Stimulated activated CD8-positive, alpha-beta memory T cell treated with anti-CD3 and anti-CD28 coated beads, Interleukin-7, amount 100 ng/mL, for 1 hour (primary cell): ENCODE measurements at regions not wholly inside any gene's neighbourhood (a gene's known extent, or its start where the extent isn't known, plus 50 kb on each side); places are given as distances from the start of the nearest gene placed in this dataset.

Experiments
- DNase-seq, 2 donors: peaks; one replicate each; pipeline ENCODE4 v3.0.0-alpha.2; 2020; ENCODE audit warnings: low read depth in 2 of 2

- DNase-seq, result no peak
Observed at GRCh38 chr18:41262688-41263087, 692.3 kb upstream of the PIK3C3 start.

DNA sequence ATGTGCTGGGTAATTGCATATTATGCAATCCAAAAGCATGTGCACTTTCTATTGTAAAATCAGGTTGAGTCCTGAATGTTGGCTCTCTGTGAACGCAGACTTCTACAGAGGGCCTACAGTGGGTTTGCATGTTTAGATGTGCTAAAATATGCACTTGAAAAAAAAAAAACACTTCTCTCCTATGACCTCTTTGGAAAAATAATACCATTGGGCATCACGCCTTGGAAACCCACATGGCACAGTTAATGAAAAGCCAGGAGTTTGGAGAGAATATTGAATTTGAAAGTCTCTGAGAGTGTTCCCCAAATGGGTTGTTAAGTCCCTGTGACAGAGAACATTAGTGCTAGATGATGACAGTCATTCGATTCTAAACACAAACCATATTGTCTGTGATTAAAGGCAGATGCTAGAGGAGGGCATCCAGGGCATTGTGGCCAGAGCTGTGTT lies 710.4 kb upstream of the PIK3C3 start:
- DNase-seq, result no peak

DNA sequence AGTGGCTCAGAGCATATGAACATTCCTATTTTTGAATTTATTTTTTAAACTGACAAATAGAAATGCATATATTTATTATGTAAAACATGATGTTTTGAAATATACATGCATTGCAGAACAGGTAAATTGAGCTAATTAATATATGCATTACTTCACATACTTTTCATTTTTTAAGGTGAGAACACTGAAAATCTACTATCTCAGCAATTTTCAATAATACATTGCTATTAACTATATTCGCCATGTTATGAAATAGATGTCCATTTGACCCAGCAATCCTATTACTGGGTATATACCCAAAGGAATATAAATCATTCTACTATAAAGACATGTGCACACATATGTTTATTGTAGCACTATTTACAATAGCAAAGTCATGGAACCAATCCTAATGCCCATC lies 717.7 kb upstream of the PIK3C3 start:
- DNase-seq, result no peak

DNA sequence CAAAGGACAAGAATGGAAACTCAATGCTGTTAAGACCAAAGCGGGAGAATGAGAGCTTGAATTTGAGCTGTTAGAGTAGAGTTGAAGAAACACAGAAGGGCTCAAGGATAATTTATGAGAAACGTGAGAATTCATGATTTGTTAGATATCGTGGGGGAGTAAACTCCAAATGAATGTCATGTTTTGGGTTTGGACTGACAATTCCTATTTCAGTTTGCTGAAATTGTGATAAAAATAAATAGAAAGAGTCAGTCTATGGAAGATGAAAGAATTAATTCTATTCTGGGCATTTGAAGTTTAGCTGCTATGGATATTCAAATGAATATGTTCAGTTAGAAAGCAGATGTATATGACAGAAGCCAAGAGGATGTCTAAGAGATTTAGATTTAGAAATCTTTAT lies 723.4 kb upstream of the PIK3C3 start:
- DNase-seq, result no peak

GRCh38 chr18:41227993-41228392 lies 727.0 kb upstream of the PIK3C3 start:
- no peak for DNase-seq

DNA sequence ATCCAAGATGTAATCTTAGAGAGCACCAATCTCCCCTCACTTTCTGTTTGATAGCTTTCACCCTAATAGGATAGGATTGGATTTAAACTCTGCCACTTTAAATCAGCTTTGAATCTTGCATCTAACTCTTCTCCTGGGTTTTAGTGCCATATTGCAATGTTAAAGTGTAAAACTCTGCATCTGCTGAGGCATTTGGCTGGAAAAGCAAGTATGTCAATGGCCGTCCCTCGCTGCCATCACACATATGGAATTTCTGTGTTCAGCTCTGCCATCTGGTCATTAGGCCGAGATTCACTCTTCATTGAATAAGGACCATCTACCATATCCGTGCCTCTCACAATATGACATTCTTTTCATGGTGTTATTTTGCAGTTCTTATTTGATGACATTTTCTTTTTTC lies 728.1 kb upstream of the PIK3C3 start:
- no peak for DNase-seq

DNA sequence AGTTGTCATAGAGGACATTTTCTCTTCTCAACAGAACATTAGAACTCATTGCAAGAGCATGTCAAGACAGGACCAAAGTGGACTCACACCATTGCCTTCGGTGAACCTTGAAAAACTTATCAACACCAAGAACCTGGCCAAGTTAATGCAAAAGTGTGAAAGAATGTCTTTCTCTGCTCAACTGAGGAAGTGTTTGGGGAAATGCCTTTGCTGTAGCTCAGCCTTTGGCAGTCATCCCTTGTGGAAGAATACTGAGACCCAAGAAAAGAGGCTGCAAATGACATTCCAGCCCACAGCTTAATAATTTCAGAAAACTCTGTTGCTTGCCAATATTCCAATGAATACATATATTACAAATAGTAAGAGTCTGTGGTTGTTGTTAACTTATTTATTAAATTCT lies 728.8 kb upstream of the PIK3C3 start:
- no peak for DNase-seq

GRCh38 chr18:41216341-41217003 lies 738.6 kb upstream of the PIK3C3 start:
- DNase-seq, result no peak

- no peak for DNase-seq
Observed at GRCh38 chr18:41207706-41208105, 747.3 kb upstream of the PIK3C3 start.

DNA sequence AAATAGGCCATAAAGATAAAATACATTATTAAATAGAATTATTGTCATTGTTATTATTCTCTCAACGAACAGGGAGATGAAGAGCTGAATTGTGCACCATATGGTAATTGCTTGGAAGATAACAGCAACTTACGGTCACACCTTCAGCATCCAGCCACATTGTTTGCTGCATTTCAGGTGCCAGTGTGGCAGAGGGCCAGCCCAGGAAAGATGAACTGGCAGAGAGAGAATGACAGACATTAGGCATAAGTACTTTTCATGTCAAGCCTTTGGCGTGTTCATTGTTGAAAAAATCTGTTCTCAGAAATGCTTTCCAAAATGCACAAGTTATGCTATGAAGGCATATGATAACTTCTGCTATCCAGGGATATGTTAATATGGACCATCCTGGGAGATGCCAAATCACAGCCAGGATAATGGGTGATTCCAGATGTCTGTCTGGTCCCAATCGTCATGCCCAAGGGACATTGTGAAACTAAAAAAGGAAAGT lies 748.6 kb upstream of the PIK3C3 start:
- no peak for DNase-seq

GRCh38 chr18:41199212-41199611 lies 755.8 kb upstream of the PIK3C3 start:
- DNase-seq, result no peak

DNA sequence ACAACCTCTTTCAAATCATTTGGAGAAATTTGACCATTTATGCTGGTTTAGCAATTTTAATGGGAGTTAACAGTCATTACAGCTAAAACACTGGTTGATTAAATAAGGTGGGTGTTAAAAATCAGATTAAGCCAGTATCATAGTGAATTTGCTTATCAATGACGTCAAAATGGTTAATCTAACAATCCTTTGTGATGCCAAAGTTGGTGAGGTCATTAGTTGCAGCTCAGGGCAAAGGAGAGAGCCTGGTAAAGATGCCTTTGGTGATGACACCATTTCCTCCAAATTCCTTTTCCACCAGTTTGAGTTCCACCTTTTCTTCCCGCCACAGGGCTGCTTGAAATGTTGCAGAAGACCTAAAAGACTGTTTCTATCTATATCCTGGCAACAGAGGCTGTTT lies 757.1 kb upstream of the PIK3C3 start:
- no peak for DNase-seq

DNA sequence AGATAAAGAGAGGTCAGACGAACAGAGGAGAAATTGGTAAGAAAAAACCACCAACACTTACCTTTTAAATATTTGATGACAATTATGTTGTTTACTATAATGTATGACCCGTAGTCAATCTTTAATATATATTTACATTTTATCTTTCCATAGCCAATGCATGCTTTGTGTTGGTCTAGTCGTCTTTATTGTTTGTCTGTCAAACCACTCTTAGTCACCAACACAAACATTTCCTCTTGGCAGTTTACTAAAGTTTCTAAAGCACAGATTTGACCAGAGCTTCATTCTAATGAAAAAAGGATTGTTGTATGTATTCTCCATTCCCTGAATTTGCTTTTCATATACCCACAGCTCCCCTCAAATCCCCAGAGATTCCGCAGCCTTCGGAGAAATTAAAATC lies 784.7 kb upstream of the PIK3C3 start:
- DNase-seq, result no peak

DNA sequence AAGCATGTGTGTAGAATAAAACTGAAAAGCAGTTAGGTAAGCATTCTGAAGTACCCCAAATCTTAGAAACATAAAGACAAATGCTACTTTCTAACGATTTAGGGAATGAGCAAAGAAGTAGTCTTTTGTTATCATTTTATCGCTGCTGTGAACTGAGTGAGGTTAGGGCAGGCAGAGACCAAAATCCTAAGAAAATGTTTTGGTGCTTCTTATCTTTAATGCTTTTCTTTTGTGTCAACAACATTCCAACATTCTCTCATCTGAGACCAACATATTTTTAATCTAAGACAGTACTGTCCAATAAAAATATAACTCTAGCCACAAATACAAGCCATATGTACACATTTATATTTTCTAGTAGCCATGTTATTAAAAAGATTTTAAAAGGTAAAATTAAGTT lies 789.4 kb upstream of the PIK3C3 start:
- no peak for DNase-seq

- no peak for DNase-seq
Observed at GRCh38 chr18:41162781-41163180, 792.3 kb upstream of the PIK3C3 start.

DNA sequence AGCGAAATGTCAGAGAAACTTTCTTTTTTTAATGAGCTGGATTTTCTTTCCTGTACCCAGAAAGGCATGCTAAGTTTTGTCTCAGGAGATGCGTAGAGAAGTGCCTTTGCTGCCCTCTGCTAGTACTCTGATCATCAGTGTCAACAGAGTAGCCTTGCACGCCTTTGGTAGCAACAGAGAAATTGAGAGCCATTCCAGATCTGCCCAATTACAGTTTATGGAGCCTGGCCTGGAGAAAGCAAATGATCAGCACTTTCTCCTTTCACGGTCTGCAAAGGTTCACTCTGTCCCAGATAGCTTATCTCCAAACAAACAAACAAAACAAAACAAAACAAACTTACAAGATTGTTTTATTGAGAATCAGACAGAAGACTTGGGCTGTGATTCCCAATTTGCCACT lies 792.8 kb upstream of the PIK3C3 start:
- DNase-seq, result no peak

- no peak for DNase-seq
Observed at GRCh38 chr18:41155910-41156851, 798.9 kb upstream of the PIK3C3 start.

- no peak for DNase-seq
Observed at GRCh38 chr18:41155025-41155424, 800.0 kb upstream of the PIK3C3 start.

DNA sequence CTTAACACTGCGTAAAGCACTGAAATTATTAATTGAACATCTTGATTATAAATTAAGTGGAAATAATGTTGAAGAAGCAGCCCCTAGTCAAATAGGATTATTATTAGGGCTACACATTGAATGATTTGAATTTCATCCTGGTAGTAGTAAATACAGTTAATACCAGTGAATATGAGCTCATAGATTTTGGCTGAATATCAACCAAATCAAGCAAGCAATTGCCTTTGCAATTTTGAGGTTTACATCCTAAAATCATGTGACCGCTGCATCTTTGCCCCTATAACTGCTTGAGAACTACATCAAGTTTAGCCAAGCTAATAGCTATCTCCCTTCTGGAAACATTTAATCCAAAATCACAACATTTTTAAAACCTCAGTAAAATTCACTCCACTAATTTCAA lies 801.2 kb upstream of the PIK3C3 start:
- DNase-seq, result no peak

- DNase-seq, result no peak
Observed at GRCh38 chr18:41150316-41150715, 804.7 kb upstream of the PIK3C3 start.

DNA sequence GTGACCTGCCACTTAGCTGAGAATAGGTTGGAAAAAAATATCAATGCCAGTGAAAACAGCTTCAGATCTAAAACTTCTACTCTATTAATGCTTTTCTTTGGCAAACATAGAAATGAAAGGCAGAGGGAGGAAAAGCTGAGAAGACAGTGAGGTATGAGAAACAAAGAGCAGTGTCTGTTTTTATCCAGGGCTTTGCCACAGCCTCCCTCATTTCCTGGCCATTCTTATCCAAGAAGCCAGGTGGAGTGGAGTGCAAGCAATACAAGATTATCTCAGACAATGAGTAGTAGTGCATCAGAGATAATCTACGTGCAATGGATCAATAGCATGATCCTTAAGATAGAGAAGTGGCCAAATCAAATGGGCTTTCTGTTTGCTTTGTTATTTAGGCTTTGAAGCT lies 808.7 kb upstream of the PIK3C3 start:
- DNase-seq, result no peak

DNA sequence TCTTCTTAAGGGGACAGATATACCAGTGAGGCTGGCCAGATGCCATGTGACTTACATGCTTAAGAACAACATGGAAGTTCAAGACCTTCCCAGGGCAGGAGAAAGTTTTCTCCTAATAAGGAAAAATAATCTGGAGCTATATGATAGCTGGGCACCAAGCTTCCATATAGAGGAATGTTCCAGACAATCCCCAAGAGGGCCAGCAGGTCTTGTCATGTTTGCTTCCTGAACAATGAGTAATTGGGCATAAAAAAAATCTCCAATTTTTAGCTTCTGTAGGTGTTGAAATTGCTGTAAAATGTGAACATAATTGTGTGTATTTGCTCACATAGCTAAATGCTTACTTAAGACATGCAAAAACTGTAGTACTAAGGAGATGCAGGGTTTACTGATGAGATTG lies 809.5 kb upstream of the PIK3C3 start:
- DNase-seq, result no peak

GRCh38 chr18:41144441-41144840 lies 810.6 kb upstream of the PIK3C3 start:
- DNase-seq, result no peak
